NCI-H2029 (cell line): ENCODE measurements at regions not wholly inside any gene's neighbourhood (a gene's known extent, or its start where the extent isn't known, plus 50 kb on each side); places are given as distances from the start of the nearest gene placed in this dataset.
"Not testable (repeated sequence)": the region's sequence is repeated elsewhere in the genome, so short reads cannot be mapped to it uniquely, and the experiment has no call there.

Experiments used
- DNase-seq: peaks from one replicate; lab custom pipeline; 2025; lab: John Stamatoyannopoulos, UW

DNA sequence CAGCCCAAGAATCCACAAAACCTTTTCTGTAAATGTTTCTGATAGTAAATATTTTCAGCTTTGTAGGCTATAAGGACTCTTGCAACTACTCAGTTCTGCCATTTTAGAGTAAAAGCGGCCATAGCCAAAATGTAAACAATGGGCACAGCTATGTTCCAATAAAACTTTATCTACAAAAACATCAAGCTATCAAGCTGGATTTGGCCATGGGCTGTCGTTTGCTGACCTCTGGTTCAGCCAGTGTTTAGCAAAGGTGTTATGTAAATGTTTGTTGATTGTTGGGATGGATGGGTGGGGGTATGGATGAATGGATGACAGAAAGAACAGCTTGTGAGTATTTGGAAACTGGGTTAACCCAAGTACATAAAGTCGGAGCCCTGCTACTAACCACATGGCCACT, 111.1 kb upstream of the VRK1 start:
- no peak for DNase-seq

DNA sequence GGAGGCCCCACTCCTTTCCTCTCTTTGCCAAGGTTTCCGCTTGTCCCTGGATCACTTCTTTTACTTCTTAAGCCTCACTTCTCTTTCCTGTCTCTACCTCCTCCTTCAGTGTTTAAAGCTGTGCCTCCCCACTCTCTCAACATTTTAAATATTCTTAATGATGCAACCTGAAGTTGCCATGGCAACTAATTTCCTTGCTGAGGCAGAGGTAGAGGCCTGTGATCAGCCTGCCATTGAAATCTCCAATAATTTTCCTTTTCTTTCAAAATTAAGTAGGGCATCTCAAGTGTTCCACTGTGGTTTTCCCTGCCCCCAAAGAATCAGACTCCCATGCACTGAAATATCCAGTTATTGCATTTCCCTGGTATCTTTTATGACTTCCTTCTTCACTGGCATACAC, 108.6 kb upstream of the VRK1 start:
- no peak for DNase-seq

DNA sequence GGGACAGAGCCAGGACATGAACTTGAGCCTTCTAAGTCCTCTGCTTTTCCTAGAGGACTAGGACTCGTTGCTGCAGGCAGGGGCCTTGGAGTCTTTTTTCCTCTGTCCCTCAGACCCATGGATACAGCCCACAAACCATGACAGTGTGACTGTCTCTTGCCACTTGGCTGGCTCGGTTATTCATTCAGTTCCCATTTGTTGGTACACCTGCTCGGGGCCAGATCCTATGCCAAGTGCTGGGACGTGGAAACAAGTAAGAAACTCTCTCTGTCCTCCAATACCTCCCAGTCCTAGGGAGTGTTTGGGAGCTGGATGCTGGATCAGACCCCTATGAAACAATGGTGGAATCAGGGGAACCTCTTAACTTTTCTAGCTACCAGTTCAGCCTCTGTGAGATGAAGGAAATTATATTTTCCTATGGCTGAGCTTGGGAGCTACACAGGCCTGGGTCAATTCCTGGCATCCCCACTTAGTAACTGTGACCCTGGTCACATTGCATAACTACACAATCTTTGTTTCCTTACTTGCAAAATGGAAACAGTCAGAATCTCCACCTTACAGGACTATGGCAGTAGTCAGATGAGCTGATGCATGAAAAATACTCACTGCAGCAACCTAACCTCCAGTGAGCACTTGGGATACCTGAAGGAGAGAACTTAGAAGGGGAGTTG, 106.3 kb upstream of the VRK1 start:
- no peak for DNase-seq

DNA sequence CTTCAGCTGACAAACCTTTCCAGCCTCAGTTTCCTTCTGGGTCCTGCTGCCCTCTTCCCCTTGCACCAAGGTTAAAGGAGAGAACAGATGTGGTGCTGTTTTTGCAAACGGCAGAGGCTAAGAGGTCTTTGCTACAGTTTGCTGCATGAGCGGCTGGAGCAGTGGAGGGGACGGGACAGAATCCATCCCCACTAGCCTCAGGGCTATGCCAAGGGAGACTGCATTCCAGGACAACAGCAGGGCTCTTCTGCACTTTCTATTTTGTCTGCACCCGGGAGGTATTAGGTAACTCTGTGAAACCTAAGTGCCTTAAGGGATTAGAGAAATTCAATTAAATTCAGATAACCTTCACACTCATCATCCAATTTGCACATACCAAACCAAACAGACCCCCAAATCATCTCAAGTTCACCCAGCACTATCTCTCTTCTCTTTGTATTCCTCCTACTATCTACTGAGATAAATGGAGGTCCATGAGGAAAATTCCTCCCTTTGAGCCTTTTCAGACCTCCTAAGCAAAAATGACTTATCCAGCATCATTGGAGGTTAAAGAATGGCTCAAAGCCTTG, 103.8 kb upstream of the VRK1 start:
- DNase-seq, result no peak

DNA sequence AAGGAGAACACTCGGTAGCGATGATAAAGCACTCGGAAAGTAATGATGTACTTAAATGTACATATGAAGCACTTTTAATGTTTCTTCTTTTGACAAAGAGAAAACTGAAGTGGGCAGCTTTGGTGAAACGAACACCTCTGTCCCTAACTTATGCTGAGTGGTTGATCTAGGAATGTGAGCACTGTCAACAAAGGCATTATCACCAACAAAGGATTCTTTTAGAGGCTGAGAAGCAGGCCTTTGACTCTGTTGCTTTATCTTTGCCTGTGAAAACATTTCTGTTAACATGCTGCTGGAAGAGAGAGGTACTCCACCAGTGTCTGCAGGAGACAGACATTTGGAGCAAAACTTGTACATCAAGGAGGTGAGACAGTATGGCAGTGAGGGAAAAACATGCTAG, 103.2 kb upstream of the VRK1 start:
- DNase-seq, result no peak

GRCh38 chr14:96698960-96699539, 98.1 kb upstream of the VRK1 start:
- DNase-seq, result no peak

DNA sequence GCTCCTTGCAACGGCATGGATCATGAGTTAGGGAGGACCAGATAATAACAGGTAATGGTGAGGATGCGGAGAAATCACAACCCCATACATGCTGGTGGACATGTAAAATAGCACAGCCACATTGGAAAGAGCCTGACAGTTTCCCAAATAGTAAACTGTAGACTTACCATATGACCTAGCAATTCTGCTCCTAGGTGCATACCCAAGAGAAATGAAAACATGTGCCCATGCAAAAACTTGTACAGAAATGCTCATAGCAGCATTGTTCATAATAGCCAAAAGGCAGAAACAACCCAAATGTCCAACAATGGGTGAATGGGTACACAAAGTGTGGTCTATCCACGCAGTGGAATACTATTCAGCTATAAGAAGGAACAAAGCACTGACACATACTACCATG, 97.5 kb upstream of the VRK1 start:
- DNase-seq, result no peak

GRCh38 chr14:96702831-96703230, 94.4 kb upstream of the VRK1 start:
- no peak for DNase-seq

GRCh38 chr14:96705422-96706092, 91.6 kb upstream of the VRK1 start:
- no peak for DNase-seq

GRCh38 chr14:96706893-96707292, 90.3 kb upstream of the VRK1 start:
- no peak for DNase-seq

DNA sequence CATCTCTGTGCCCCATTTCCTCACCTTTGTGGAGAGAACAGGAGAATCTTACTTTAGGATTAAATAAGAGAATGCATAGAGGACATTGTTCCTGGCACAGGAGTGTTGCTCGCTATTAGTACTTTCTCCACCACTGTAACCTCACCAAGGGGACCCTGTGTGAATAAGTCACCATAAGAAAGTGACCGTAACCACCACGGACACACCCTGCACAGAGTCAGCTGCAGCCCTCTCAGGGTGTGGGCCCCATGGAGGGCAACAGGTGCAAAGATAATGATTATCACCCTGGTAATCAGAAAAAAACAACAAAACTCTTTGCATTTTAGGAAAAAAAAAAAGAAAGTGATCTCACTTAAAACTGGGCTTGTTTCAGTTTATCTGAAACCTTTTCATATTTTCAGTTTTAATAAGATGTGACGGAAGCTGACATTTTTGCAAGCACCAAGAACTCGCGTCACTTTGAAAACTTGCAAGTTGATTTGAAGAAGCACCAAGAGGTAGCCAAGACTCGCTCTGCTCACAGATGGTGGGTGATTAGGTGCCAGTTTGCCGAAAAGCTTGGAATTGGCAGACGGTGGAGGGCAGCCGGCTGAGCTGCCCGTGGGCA, 87.0 kb upstream of the VRK1 start:
- no peak for DNase-seq

DNA sequence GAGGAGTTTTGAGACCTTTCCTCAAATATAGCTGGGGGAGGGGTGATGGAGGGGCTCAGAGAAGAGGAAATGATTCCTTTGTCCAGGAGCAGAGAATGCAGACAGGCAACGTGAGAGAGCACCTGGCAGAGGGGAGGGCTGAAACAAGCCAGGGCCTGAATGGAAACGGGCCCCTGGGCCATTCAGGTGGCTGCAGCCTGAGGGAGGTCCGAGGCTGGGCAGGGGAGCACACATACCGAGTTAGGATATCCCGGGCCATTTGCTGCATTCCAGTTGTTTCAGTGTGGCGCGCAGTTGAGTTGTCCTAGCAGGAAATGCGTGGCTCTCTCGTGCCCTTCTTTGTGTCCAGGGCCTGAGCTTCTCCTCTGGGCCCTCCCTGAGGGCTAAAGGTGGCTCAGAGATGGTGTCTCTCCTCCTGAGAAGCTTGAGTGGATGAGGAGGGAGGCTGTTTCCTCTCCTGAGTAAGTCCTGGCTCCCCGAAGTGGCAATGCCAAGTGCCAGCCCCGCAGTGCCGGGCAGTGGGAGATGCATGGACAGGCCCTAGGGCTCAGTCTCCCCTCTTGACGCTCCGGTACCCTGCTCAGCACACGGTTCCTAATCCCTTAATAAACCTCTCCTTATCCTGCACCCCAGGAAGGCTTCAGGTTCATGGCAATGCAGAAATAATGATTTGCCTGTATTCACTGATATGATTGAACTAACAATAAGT, 85.5 kb upstream of the VRK1 start:
- no peak for DNase-seq

DNA sequence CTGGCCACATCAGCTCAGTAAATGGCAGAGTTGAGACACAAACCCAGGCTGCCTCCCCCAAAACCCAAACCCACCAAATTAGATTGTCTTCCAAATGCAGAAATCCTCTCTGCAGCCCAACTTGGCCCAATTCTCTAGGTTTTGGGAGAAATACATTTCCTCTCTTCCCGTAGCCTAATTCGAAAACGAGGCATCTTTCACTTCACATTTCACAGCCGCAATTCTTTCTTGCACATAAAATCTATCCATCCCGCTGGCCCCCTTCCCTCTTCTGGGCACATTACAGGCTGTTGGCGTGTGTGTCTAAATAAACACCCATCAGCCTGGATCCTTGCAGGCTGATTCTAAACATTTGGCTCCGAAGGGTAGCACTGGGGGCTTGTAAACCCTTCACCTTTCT, 83.8 kb upstream of the VRK1 start:
- no peak for DNase-seq

- not testable (repeated sequence) for DNase-seq
Measured at GRCh38 chr14:96714537-96714936, 82.6 kb upstream of the VRK1 start.

DNA sequence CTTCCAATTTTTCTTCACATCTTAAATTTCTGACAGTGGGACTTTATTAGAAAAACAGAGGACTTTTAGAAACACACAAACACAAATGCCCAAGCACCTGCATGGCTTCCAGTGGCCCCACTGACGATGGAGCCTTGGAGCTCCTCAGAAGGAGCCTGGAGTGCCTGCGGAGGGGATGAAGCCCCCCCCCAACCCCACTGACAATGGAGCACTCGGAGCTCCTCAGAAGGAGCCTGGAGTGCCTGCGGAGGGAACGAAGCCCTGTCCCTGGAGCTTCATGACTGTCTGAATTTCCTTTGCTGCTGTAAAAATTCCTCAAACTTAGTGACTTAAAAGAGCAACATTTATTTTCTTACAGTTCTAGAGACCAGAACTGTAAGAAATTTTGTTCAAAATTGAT, 80.1 kb upstream of the VRK1 start:
- no peak for DNase-seq

GRCh38 chr14:96718407-96718806, 78.8 kb upstream of the VRK1 start:
- no peak for DNase-seq

DNA sequence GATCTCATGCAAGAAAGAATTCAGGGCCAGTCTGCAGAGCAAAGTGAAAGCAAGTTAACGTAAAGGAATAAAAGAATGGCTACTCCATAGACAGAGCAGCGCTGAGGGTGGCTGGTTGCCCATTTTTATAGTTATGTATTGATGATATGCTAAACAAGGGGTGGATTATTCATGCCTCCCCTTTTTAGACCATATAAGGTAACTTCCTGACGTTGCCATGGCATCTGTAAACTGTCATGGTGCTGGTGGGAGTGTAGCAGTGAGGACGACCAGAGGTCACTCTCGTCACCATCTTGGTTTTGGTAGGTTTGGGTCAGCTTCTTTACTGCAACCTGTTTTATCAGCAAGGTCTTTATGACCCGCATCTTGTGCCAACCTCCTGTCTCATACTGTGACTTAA, 76.5 kb upstream of the VRK1 start:
- not testable (repeated sequence) for DNase-seq

DNA sequence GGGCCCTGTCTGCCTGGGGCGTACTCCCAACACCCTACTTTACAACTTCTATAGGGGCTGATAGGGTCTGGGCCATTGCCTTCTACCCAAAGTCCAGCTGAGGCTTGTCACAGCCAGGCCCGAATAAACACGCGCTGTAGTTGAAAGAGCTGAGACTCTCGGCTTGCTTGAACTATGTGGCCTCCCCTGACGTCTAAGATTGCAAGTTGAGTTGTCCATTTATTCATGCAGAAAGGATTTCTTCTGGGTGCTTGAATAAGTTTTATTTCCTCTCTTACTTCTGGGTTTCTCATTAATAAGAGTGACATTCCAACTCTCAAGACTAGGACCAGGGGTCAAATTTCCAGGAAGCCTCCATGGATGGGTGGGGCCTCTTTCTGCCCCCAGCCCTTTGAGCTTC, 74.4 kb upstream of the VRK1 start:
- DNase-seq, result no peak

GRCh38 chr14:96723946-96724345, 73.2 kb upstream of the VRK1 start:
- DNase-seq, result no peak

- no peak for DNase-seq
Measured at GRCh38 chr14:96725232-96725631, 72.0 kb upstream of the VRK1 start.

DNA sequence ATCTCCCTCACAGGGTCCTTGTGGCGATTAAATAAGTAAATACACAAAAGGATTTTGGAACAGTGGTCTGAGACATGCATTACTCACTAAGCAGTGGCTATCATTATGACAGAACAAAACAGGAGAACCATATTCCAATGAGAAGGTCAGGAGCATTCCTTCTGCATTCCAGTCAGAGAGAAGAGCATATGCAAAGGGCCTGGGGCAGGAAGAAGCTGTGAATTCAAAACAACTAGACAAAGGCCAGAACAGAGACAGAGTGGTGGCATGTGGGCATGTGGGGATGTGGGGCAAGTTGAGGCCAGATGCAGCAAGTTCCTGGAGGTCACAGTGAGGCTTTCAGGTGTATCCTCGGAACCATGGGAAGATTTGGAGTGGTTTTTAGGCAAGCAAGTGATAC, 70.1 kb upstream of the VRK1 start:
- DNase-seq, result no peak

DNA sequence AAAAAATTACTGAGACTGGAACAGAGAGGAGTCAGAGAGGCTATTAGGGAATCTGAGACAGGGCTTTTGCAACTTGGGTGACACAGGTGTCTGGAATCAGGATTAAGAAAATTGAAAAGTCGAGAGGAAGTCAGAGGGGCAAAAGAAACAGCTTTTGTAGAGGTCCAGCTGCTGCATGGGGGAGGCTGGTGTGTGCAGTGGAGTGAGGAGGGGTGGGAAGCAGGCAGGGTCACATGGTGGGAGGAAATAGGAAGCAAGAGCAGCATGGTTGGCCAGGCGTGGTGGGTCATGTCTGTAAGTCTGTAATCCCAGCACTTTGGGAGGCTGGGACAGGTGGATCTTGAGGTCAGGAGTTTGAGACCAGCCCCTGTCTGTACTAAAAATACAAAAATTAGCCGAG, 69.7 kb upstream of the VRK1 start:
- DNase-seq, result no peak
